Body of pancreas (tissue), 4 donors: ENCODE measurements at regions not wholly inside any gene's neighbourhood (a gene's known extent, or its start where the extent isn't known, plus 50 kb on each side); places are given as distances from the start of the nearest gene placed in this dataset.
A peak's percentile ranks its signal among the peaks of the same experiment; 100 is the strongest.

ENCODE experiments used
- ATAC-seq: fragments of 150-250 bp; one replicate; pipeline ENCODE4 v1.9.1; 2016
- DNase-seq, 4 donors: peaks; one replicate each; pipeline ENCODE4 v3.0.0-alpha.2; 2019
- H3K27ac ChIP-seq, 4 donors: fragments of 200-600 bp; sonication (generic); 1 replicate in 3 of 4; 2 replicates in 1 of 4; pipeline versions ENCODE4 v1.5.1 to v1.6.1; 2016 to 2019; ENCODE audit warnings: mild to moderate bottlenecking in 1 of 4, mixed read lengths in 1 of 4, moderate library complexity in 1 of 4
- H3K27me3 ChIP-seq, 2 donors: fragments of 200-600 bp; sonication (generic); one replicate each; pipeline ENCODE4 v1.6.0; 2016; ENCODE audit warnings: mild to moderate bottlenecking in 1 of 2
- H3K36me3 ChIP-seq, 2 donors: fragments of 200-600 bp; sonication (generic); replicated peaks in 1 of 2; 2 replicates each; pipeline ENCODE4 v1.5.1; 2016; ENCODE audit warnings: low read depth in 2 of 2; ENCODE audit not compliant: insufficient read depth in 1 of 2
- H3K4me1 ChIP-seq: fragments of 200-600 bp; sonication (generic); one replicate; pipeline ENCODE4 v1.6.0; 2016
- H3K4me3 ChIP-seq, 2 donors: fragments of 200-600 bp; sonication (generic); 1 replicate in 1 of 2; 2 replicates in 1 of 2; pipeline ENCODE4 v1.5.1; 2016 to 2019
- H3K9me3 ChIP-seq, 3 donors: fragments of 200-600 bp; sonication (generic); 1 replicate in 2 of 3; 2 replicates in 1 of 3; pipeline ENCODE4 v1.5.1; 2016
- CTCF ChIP-seq, 7 experiments: fragments of 450-650 bp in 4 of 7; fragments of 200-600 bp in 3 of 7; sonication (generic) in 3 of 7; IDR thresholded peaks; one replicate each; pipeline ENCODE4 v1.5.1; 2016 to 2019; ENCODE audit warnings: antibody characterized with exemption in 7 of 7
- POLR2A ChIP-seq, 3 donors: fragments of 450-650 bp; IDR thresholded peaks; one replicate each; pipeline ENCODE4 v1.6.1; 2016; ENCODE audit warnings: antibody characterized with exemption in 3 of 3, mild to moderate bottlenecking in 2 of 3
- WGBS, 2 donors: methylation state at CpG; one replicate each; pipeline ENCODE4 v1.1.5; 2017; 5-methylcytosine and 5-hydroxymethylcytosine counted together
- intact Hi-C: fragments of 100-400 bp; cut with DNase I; formaldehyde crosslinking; loops from one replicate; pipeline ENCODE4 v1.15.1; 2023

GRCh38 chr17:34451313-34451712, 88.3 kb upstream of the CCL1 start:
- Histone ChIP-seq H3K4me1 (no peaks in the 10 kb centered on the region), H3K9me3 (no peaks in the 10 kb centered on the region), H3K27ac (no peak overlapping the region), H3K36me3 (no peaks in the 10 kb centered on the region), H3K27me3 (no peaks in the 10 kb centered on the region), H3K4me3 (no peak overlapping the region)
- no peak for ATAC-seq
- 73 to 89% methylated on average over 2 of the region's 2 CpGs for WGBS, 2 donors
- TF ChIP-seq CTCF (IDR thresholded peaks at IDR 0.05) = no peak
- no peak for TF ChIP-seq POLR2A (IDR thresholded peaks at IDR 0.05)
- no peak for DNase-seq
- intact Hi-C loops = no loop called here

GRCh38 chr17:34447406-34447805, 84.4 kb upstream of the CCL1 start:
- TF ChIP-seq CTCF (IDR thresholded peaks at IDR 0.05) (no peak), POLR2A (IDR thresholded peaks at IDR 0.05) (no peak)
- intact Hi-C loops = no loop called here
- Histone ChIP-seq H3K9me3 (no peaks in the 10 kb centered on the region), H3K27me3 (no peaks in the 10 kb centered on the region), H3K4me3 (no peak overlapping the region), H3K27ac (no peak overlapping the region), H3K4me1 (no peaks in the 10 kb centered on the region), H3K36me3 (no peaks in the 10 kb centered on the region)
- ATAC-seq (peak; percentile 52), DNase-seq (peak; percentile 57 to 84 (median 68))
- 20 to 21% methylated on average over 3 of the region's 3 CpGs for WGBS, 2 donors

GRCh38 chr17:34445101-34445500, 82.1 kb upstream of the CCL1 start:
- 68 to 74% methylated on average over 9 of the region's 9 CpGs for WGBS, 2 donors
- TF ChIP-seq CTCF (IDR thresholded peaks at IDR 0.05) (no peak), POLR2A (IDR thresholded peaks at IDR 0.05) (no peak)
- ATAC-seq = no peak
- Histone ChIP-seq H3K4me1 (no peaks in the 10 kb centered on the region), H3K36me3 (no peaks in the 10 kb centered on the region), H3K27me3 (no peaks in the 10 kb centered on the region), H3K27ac (no peak overlapping the region), H3K4me3 (no peak overlapping the region), H3K9me3 (no peaks in the 10 kb centered on the region)
- intact Hi-C loops = no loop called here
- DNase-seq = no peak

- ATAC-seq = no peak
- TF ChIP-seq CTCF (IDR thresholded peaks at IDR 0.05) = peak in 2 of 7 experiments; percentile 26 to 28
- TF ChIP-seq POLR2A (IDR thresholded peaks at IDR 0.05) = no peak
- Histone ChIP-seq H3K36me3 (no peaks in the 10 kb centered on the region), H3K4me3 (no peak overlapping the region), H3K9me3 (no peaks in the 10 kb centered on the region), H3K27ac (no peak overlapping the region), H3K4me1 (no peaks in the 10 kb centered on the region), H3K27me3 (no peaks in the 10 kb centered on the region)
- WGBS, 2 donors = 43 to 48% methylated on average over 12 of the region's 12 CpGs
- intact Hi-C loops = no loop called here
- DNase-seq = peak in 1 of 4 donors; percentile 16
Measured at GRCh38 chr17:34443619-34444469, 80.8 kb upstream of the CCL1 start.
